ENCODE measurements at regions not wholly inside any gene's neighbourhood (a gene's known extent, or its start where the extent isn't known, plus 50 kb on each side); places are given as distances from the start of the nearest gene placed in this dataset.
"Not testable (repeated sequence)": the region's sequence is repeated elsewhere in the genome, so short reads cannot be mapped to it uniquely, and the experiment has no call there.

- no peak for DNase-seq (ENCODE audit: low read depth in 2 of 2)
Observed at GRCh38 chr10:123270221-123270620, 116.0 kb downstream of the BUB3 start.

DNA sequence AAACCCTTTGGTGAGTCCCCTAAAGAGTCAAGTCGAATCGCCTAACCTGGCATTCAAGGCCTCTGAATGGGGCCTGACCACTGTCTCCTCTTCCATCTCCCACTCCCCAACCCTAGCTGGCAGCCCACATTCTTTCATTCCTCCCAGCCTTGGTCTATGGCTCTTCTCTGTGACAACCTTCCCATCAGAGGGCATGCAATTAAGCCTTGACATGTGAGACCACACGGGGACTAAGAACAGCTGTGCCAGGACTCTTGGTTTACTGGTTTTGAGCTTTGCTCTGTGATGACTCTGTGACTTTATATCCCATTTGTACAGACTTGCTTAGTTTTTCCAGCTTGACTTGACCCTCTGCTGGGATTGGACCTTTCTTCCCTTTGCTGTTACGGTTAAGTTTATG is 116.6 kb downstream of the BUB3 start:
- no peak for DNase-seq (ENCODE audit: low read depth in 2 of 2)

DNA sequence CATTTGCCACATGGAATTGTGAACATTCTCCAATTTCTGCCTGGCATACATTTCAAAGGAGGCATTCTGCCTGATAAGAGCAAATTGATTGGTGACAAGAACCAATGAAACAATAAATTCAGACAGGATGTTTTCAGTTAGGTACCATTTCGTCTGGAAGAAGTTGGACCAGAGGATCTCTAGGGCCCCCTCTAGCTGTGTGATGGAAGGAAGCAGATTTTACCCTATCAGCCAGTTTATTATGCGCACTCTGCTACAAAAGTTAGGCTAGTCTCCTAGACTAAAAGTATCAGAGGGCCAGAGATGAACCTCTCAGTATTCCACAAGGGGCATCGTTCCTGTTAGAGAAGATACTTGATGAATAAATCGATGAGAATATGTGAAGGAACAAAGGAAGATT is 118.0 kb downstream of the BUB3 start:
- DNase-seq (ENCODE audit: low read depth in 2 of 2) = no peak

DNA sequence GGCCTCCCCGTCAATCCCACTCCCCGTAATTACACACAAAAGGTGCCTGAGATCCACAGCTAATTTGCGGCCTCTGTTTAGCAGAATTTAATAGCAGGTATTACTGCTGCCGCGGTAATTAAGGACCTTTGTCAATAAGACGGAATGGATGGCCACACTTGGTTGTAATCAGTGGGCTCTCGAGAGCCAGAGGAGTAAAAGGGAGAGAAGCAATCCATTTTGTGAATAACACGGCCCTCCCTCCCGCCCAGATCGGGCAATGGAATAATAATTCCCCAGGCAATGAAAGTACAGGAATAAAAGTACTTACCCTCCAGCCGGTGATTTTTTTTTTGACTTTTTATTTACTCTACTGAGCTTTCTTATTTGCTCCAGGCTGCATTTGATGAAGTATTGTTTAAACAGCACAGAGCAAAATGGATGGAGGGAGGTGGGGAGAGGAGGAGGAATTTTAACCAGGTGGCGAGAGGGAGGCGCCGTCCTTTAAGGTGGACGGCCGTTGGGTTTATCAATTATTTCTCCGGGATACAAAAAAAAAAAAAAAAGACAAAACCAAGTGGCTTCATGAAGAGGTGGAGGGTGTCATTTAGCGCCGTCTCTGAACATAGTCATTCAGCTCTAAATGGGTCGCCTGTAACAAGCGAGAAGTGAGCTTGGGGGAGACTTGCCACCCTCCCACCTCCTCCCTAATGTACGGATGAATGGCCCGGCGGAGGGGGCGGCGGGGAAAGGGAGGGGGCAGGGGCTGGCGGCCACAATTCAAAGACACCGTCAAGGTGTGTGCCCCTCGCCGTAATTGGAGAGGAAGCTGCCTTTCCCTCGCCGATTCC is 120.3 kb downstream of the BUB3 start:
- no peak for DNase-seq (ENCODE audit: low read depth in 2 of 2)

DNA sequence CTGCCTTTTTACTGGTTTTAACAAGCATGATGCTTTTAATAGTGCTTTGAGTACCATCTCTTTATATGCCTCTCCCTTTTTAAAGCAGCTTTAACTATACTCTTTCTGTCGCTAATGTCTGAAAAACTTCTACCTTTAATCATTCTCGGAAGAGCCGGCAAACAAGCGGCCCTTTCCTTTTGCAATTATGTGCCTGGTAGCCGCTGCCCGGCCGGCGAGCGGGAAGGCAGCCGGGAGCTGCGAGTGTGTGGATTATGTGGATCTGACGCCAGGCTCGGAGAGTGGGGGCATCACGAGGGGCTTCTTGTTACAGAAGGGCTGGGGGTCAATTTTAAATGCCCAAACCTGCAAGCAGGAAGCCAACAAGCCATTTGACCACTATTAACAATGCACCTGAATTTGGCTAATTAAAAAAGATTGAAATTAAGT is 120.9 kb downstream of the BUB3 start:
- no peak for DNase-seq (ENCODE audit: low read depth in 2 of 2)

GRCh38 chr10:123278445-123278844 is 124.2 kb downstream of the BUB3 start:
- DNase-seq (ENCODE audit: low read depth in 2 of 2) = no peak

DNA sequence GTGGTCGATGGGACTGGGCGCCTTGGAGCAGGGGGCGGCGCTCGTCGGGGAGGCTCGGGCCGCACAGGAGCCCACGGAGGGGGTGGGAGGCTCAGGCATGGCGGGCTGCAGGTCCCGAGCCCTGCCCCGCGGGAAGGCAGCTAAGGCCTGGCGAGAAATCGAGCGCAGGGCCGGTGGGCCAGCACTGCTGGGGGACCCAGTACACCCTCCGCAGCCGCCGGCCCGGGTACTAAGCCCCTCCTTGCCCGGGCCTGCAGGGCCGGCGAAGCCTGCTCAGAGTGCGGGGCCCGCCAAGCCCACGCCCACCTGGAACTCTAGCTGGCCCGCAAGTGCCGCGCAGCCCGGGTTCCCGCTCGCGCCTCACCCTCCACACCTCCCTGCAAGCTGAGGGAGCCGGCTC is 129.2 kb downstream of the BUB3 start:
- DNase-seq (ENCODE audit: low read depth in 2 of 2) = not testable (repeated sequence)

DNA sequence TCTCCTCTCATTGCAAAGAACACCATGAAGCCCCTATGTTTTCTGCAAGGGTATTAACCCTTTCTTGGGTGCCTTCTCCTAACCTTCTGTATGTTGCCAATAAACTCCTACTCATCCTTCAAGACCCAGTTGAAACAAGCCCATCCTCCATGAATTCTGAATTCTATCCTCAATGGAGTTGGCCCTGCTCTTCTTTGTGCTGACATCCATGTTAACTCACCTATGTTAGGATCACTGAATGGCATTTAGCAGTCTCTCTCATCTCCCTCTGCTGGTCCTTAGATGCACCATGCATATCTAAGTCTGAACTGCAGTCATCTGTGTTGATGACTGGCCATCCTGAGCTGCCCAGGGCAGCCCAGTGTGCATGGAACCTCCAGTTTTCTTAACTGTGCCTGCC is 129.8 kb downstream of the BUB3 start:
- no peak for DNase-seq (ENCODE audit: low read depth in 2 of 2)

DNA sequence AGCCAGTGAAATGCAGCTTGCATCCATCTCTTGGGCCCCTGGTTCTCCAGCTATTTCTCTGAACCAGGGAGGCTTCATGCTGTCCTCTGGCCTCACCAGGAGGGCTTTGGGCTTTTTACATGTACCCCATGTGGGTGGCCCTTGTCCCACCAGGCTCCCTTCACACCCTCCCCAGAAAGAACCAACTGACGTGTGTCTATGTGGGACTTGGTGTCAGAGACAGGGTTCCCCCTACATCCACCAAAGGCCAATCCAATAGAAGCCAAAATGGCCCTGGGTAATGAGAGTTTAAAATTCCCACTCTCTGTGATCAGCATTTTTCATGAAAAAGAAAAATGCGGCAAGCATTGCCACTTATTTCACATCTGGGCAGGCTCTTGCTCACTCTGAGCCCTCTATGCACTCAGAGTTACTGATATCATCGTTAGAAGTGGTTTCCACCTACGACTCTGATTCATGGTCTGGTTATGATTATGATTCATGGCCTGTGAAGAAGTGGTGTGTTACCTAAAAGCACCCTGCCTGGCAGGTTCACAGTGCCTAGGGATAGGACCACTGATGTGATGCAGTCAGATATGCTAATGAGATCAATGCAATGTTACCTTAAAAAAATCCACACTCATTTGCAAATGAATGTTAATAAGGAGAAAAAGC is 133.5 kb downstream of the BUB3 start:
- DNase-seq (ENCODE audit: low read depth in 2 of 2) = peak; percentile 0 to 1

GRCh38 chr10:123289432-123289831 is 135.2 kb downstream of the BUB3 start:
- DNase-seq (ENCODE audit: low read depth in 2 of 2) = no peak

DNA sequence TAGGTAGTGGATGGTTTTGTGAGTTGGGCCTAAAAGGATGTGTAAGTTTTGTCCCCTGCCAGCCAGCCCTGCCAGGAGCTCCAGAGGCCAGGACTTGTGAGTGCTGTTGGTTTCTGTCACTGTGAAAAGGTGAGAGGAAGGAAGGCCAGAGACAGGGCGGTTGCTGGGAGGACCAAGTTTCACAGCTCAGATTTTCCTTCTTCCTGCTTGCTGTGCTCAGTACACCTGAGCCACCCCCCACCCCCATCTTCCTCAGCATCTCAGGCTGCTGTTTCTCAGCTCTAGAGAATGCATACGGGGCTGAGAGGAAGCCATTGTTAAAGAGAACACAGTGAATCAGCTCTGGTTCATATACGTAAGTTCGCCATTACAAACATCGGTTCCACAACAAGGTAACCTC is 139.9 kb downstream of the BUB3 start:
- DNase-seq (ENCODE audit: low read depth in 2 of 2) = no peak

DNA sequence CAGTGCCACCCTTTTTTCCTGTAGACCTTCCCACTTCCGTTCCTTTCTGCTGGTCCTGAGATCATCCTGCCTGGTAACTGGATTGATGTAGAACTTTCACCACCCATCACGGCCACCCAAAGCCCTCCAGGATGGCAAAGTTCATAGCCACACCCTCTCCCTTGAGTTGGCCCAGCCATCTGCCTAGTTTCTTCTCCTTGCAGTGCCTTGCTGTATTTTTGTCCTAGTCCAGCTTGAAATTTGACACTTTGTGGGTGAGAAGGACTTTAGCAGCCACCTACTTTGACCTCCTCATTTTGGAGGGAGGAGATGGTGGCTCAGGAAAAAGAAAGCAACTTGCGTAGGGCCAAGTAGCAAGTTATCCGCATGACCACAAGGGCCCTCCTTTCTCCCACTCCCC is 140.7 kb downstream of the BUB3 start:
- DNase-seq (ENCODE audit: low read depth in 2 of 2) = no peak

GRCh38 chr10:123295644-123296043 is 141.4 kb downstream of the BUB3 start:
- no peak for DNase-seq (ENCODE audit: low read depth in 2 of 2)

GRCh38 chr10:123297175-123297574 is 143.0 kb downstream of the BUB3 start:
- DNase-seq (ENCODE audit: low read depth in 2 of 2) = no peak

- no peak for DNase-seq (ENCODE audit: low read depth in 2 of 2)
Observed at GRCh38 chr10:123298583-123298982, 144.4 kb downstream of the BUB3 start.

DNA sequence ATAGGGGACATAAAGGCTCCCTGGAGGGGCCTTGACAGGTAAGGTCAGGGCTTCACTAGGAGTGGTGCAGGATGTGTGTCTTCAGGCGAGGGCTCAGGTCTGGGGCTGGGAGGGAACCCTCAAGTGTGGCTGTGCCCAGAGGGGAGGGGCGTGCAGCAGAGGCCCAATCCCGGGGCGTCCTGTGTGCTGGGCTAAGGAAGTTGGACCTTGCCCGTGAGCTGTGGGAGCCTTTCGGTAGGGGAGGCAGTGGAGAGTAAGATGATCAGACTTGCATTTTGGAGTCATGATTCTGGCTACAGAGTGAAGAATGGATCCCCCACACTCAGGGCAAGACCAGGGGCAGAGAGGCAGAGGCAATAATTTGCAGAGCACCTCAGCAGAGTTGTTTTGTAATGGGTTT is 145.4 kb downstream of the BUB3 start:
- no peak for DNase-seq (ENCODE audit: low read depth in 2 of 2)

DNA sequence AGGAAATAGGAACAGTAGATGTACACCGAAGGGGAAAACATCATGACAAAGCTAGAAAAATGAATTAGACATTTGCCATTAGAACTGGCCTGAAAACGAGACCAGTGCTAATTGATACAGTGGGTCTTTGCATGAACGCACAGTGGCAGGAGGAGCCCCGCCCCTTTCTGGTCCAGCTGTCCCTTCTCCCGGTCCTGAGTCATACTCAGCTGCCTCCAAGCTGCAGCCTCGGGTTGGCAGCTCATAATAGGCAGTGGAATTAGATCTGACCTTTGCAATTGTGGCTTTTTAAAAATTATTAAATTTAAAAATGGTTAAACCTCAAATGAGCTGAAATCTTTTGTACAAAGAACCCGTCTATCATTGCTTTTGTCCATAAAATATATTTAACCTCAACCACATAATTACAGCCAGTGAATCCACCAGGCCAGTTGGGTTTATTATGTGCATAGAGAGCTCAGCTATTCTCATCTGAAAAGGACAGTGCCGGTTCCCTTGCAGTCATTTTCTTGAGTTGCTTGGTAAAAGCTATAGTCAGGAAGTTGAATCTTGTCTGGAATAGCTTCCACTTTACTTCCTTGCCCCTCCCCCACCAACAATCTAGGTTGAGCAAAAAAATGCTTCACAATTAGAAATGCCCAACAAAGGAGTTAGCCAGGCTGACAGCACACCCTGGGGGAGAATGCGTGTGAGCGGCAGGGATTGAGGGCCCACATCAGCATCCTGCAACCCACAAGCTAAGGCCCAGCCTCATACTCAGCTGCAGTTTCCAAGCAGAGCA is 147.1 kb downstream of the BUB3 start:
- no peak for DNase-seq (ENCODE audit: low read depth in 2 of 2)

- no peak for DNase-seq (ENCODE audit: low read depth in 2 of 2)
Observed at GRCh38 chr10:123303581-123304337, 149.6 kb downstream of the BUB3 start.

DNA sequence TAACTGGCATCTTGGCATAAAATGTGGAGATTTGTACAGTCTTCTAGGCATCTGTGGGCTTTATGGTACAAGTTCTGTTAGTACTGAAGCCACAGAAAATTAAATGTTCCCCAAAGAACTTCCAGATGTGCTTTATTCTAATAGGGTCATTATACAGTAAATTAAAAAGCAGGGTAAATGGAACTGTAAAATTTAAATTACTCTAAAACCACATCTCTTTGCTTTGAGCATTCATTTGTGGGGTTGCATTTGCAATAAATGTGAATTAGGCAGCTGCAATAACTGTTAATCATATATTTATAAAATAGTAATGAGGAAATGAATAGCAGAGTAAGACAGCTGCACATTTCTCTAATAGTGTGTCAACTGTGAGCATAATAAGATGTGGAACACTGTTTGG is 151.5 kb downstream of the BUB3 start:
- DNase-seq (ENCODE audit: low read depth in 2 of 2) = no peak

DNA sequence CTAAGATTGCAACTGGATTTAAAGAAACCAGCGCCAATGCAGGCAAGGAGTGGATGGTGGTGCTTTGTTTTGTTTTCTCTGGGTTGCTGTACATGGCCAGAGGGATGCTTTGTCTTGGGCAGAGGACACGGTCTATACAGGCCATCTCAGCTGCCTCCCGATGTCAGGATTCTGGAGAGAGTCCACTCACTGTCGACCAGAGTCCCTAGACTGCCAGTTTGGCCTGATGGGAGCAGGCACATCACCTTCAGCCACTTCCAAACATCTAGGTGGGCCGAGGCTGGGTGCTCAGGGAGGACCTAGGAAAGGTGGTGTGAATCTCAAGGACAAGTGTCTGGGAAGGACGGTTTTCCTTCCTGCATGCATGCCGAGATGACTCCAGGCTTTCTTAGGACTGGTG is 152.1 kb downstream of the BUB3 start:
- no peak for DNase-seq (ENCODE audit: low read depth in 2 of 2)

DNA sequence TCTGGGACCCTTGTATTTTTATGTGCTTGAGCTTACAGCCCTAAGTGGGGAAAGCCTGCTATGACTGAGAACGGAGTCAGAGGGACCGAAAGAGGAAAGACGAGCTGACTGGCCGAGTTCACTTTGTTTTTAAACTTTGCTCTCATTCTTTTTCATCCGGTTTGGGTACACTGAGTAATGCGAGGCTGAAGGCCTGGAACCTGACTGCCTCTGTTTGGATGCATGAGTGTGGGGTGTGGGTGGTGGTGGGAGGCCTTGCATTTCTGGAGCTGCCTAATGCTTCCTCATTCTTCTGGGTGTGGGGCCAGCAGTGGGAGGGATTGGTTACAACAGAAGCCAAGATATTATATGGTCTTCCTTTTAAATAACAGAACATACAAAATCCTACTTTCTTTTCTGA is 155.5 kb downstream of the BUB3 start:
- no peak for DNase-seq (ENCODE audit: low read depth in 2 of 2)

DNA sequence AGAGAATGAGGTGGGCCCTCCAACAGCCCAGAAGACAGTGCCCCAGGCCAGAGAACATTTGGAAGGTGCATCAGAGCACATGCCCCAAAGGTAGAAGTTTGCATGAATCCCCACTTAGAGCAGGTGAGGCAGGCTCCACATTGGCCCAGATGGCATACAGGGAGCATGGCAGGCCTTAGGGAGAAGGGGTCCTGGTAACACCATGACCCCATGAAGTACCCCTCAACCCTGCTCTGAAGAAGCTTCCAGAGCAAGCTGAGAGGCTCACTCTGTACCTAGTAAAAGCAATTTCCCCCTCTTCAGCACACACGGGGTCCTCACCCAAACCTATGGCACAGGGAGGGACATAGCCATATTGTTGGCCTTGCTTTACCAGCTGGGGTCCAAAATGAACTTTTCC is 162.6 kb downstream of the BUB3 start:
- no peak for DNase-seq (ENCODE audit: low read depth in 2 of 2)
